Esophagus muscularis mucosa (tissue), 4 donors: ENCODE measurements at regions not wholly inside any gene's neighbourhood (a gene's known extent, or its start where the extent isn't known, plus 50 kb on each side); places are given as distances from the start of the nearest gene placed in this dataset.

Source experiments
- CTCF ChIP-seq, 3 experiments: fragments of 200-600 bp in 2 of 3; fragments of 450-650 bp in 1 of 3; sonication (generic) in 2 of 3; IDR thresholded peaks; one replicate each; pipeline ENCODE4 v1.5.1; 2017 to 2019; ENCODE audit warnings: antibody characterized with exemption in 3 of 3, mild to moderate bottlenecking in 2 of 3, moderate library complexity in 1 of 3
- EP300 ChIP-seq: sonication (generic); formaldehyde crosslinking; IDR thresholded peaks from one replicate; pipeline ENCODE4 v1.6.1; 2017; ENCODE audit warnings: antibody characterized with exemption
- POLR2AphosphoS5 ChIP-seq, 2 donors: sonication (generic); formaldehyde crosslinking; IDR thresholded peaks; one replicate each; pipeline ENCODE4 v1.6.1; 2017; ENCODE audit warnings: antibody characterized with exemption in 2 of 2

- no peak for TF ChIP-seq CTCF (IDR thresholded peaks at IDR 0.05)
- TF ChIP-seq POLR2AphosphoS5 (IDR thresholded peaks at IDR 0.05), result no peak
- no peak for TF ChIP-seq EP300
Measured at GRCh38 chr12:13798162-13798561, 183.2 kb downstream of the GRIN2B start.
